ENCODE measurements at regions not wholly inside any gene's neighbourhood (a gene's known extent, or its start where the extent isn't known, plus 50 kb on each side); places are given as distances from the start of the nearest gene placed in this dataset.

GRCh38 chr7:51757960-51758359, 441.4 kb upstream of the COBL start:
- H3K27me3 Mint-ChIP-seq: no peaks in the 10 kb centered on the region
- intact Hi-C loops (cut with DNase I, micrococcal nuclease): no loop called here
- no peaks in the 10 kb centered on the region for H3K27me3 ChIP-seq (ENCODE audit: control insufficient read depth in 1 of 2, insufficient read depth in 2 of 2, low read length in 2 of 2)
- H3K9me3 ChIP-seq (ENCODE audit: control insufficient read depth in 1 of 2, insufficient read depth in 1 of 2, low read length in 2 of 2): peaks cover 0 to 11% of the 10 kb centered on the region in 2 experiments
- no peak for ATAC-seq (ENCODE audit: poor library complexity)
- H3K27ac ChIP-seq (ENCODE audit: low read depth in 1 of 2, low read length in 2 of 2): no peak overlapping the region
- no peaks in the 10 kb centered on the region for H3K36me3 ChIP-seq (ENCODE audit: insufficient read depth, low read length)
- DNase-seq: no peak
- H3K4me1 ChIP-seq (ENCODE audit: insufficient read depth, low read length): no peaks in the 10 kb centered on the region
- ChIA-PET POLR2A (no interaction called here), CTCF (no interaction called here)
- H3K9me3 Mint-ChIP-seq: peaks cover 2% of the 10 kb centered on the region
- no peak overlapping the region for H3K27ac Mint-ChIP-seq
- H3K4me3 ChIP-seq (ENCODE audit: low read length): no peak overlapping the region
- no peaks in the 10 kb centered on the region for H3K4me1 Mint-ChIP-seq (ENCODE audit: low read depth)
- no peaks in the 10 kb centered on the region for H3K36me3 Mint-ChIP-seq (ENCODE audit: low read depth)
- H3K4me3 Mint-ChIP-seq: no peak overlapping the region
- TF ChIP-seq, protein P1, sequence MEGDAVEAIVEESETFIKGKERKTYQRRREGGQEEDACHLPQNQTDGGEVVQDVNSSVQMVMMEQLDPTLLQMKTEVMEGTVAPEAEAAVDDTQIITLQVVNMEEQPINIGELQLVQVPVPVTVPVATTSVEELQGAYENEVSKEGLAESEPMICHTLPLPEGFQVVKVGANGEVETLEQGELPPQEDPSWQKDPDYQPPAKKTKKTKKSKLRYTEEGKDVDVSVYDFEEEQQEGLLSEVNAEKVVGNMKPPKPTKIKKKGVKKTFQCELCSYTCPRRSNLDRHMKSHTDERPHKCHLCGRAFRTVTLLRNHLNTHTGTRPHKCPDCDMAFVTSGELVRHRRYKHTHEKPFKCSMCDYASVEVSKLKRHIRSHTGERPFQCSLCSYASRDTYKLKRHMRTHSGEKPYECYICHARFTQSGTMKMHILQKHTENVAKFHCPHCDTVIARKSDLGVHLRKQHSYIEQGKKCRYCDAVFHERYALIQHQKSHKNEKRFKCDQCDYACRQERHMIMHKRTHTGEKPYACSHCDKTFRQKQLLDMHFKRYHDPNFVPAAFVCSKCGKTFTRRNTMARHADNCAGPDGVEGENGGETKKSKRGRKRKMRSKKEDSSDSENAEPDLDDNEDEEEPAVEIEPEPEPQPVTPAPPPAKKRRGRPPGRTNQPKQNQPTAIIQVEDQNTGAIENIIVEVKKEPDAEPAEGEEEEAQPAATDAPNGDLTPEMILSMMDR (IDR thresholded peaks at IDR 0.05): no peak

DNA sequence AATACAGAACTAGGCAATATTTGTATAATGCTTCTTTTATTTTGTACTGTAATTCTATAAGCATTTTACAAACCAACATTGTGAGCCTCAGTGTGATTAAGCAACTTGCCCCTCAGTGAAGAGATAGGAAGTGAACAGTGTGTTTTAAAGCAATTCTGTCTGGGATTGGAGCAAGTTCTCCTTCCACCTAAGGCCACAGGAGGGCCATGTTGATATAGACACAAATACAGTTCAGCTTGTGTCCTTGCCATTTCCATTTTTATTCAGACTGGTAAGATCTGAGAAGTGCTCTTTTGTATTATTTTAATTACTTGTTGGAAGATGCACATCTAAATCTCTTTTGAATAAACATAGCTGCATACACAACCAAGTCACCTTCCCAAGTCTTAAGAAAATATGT, 416.3 kb upstream of the COBL start:
- Mint-ChIP-seq H3K27ac (no peak overlapping the region), H3K9me3 (peaks cover 16% of the 10 kb centered on the region), H3K4me3 (no peak overlapping the region), H3K36me3 (ENCODE audit: low read depth) (no peaks in the 10 kb centered on the region), H3K4me1 (ENCODE audit: low read depth) (no peaks in the 10 kb centered on the region), H3K27me3 (no peaks in the 10 kb centered on the region)
- intact Hi-C loops (cut with DNase I, micrococcal nuclease): no loop called here
- Histone ChIP-seq H3K27me3 (ENCODE audit: control insufficient read depth in 1 of 2, insufficient read depth in 2 of 2, low read length in 2 of 2) (no peaks in the 10 kb centered on the region), H3K9me3 (ENCODE audit: control insufficient read depth in 1 of 2, insufficient read depth in 1 of 2, low read length in 2 of 2) (peaks cover 0 to 6% of the 10 kb centered on the region in 2 experiments), H3K27ac (ENCODE audit: low read depth in 1 of 2, low read length in 2 of 2) (no peak overlapping the region), H3K4me3 (ENCODE audit: low read length) (no peak overlapping the region), H3K36me3 (ENCODE audit: insufficient read depth, low read length) (no peaks in the 10 kb centered on the region), H3K4me1 (ENCODE audit: insufficient read depth, low read length) (no peaks in the 10 kb centered on the region)
- TF ChIP-seq, protein P1 (IDR thresholded peaks at IDR 0.05): no peak
- CTCF ChIA-PET: no interaction called here
- DNase-seq: no peak
- no peak for ATAC-seq (ENCODE audit: poor library complexity)
- POLR2A ChIA-PET: no interaction called here

DNA sequence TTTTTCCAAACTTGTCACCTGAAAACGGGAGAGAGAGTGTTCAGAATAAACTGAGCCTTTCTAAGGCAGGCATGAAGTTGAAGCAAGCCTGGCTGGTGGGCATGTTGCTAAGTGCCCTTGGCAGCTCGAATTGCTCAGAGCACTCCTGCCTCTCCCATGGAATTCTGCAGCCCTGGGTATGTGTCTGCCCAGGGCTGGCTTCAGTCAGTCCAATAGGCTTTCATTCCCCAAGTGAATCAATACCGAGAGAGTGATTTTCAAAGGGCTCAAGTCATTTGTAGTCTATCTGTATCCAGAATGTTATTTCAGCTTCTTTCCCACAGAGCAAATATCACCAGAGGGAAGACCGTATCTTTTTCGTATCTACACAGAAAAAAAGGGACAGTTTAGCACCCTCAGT, 415.5 kb upstream of the COBL start:
- intact Hi-C loops (cut with DNase I, micrococcal nuclease): no loop called here
- Mint-ChIP-seq H3K4me3 (no peak overlapping the region), H3K9me3 (peaks cover 16% of the 10 kb centered on the region)

More for the DNA sequence above, 415.5 kb upstream of the COBL start:
- CTCF ChIA-PET: no interaction called here
- Histone ChIP-seq H3K4me3 (ENCODE audit: low read length) (no peak overlapping the region), H3K36me3 (ENCODE audit: insufficient read depth, low read length) (no peaks in the 10 kb centered on the region), H3K4me1 (ENCODE audit: insufficient read depth, low read length) (no peaks in the 10 kb centered on the region), H3K27me3 (ENCODE audit: control insufficient read depth in 1 of 2, insufficient read depth in 2 of 2, low read length in 2 of 2) (no peaks in the 10 kb centered on the region), H3K27ac (ENCODE audit: low read depth in 1 of 2, low read length in 2 of 2) (no peak overlapping the region), H3K9me3 (ENCODE audit: control insufficient read depth in 1 of 2, insufficient read depth in 1 of 2, low read length in 2 of 2) (peaks cover 0 to 3% of the 10 kb centered on the region in 2 experiments)
- Mint-ChIP-seq H3K27me3 (no peaks in the 10 kb centered on the region), H3K36me3 (ENCODE audit: low read depth) (no peaks in the 10 kb centered on the region), H3K4me1 (ENCODE audit: low read depth) (no peaks in the 10 kb centered on the region), H3K27ac (no peak overlapping the region)
- TF ChIP-seq, protein P1 (IDR thresholded peaks at IDR 0.05): no peak
- ATAC-seq (ENCODE audit: poor library complexity) (no peak), DNase-seq (no peak)
- POLR2A ChIA-PET: no interaction called here

All from CD4-positive, alpha-beta T cell (primary cell).